HG02981 (cell line): ENCODE measurements at regions not wholly inside any gene's neighbourhood (a gene's known extent, or its start where the extent isn't known, plus 50 kb on each side); places are given as distances from the start of the nearest gene placed in this dataset.
"Not testable (repeated sequence)": the region's sequence is repeated elsewhere in the genome, so short reads cannot be mapped to it uniquely, and the experiment has no call there.

Experiments
- ATAC-seq: cut with Tn5 transposase; IDR thresholded peaks from one replicate; pipeline ENCODE4 v1.9.1; 2021; ENCODE audit warnings: mild to moderate bottlenecking, moderate library complexity; ENCODE audit not compliant: unreplicated experiment

- no peak for ATAC-seq
Measured at GRCh38 chr20:25848222-25848621, 151.6 kb upstream of the ZNF337 start.

GRCh38 chr20:25844640-25845039 lies 148.0 kb upstream of the ZNF337 start:
- not testable (repeated sequence) for ATAC-seq

- not testable (repeated sequence) for ATAC-seq
Measured at GRCh38 chr20:25813511-25813910, 116.9 kb upstream of the ZNF337 start.

GRCh38 chr20:25798174-25798993 lies 101.7 kb upstream of the ZNF337 start:
- ATAC-seq, result not testable (repeated sequence)

- ATAC-seq, result not testable (repeated sequence)
Measured at GRCh38 chr20:25797062-25797461, 100.4 kb upstream of the ZNF337 start.

- ATAC-seq, result not testable (repeated sequence)
Measured at GRCh38 chr20:25777241-25777640, 80.6 kb upstream of the ZNF337 start.

- not testable (repeated sequence) for ATAC-seq
Measured at GRCh38 chr20:25774711-25775110, 78.1 kb upstream of the ZNF337 start.

GRCh38 chr20:25774203-25774602 lies 77.5 kb upstream of the ZNF337 start:
- not testable (repeated sequence) for ATAC-seq

GRCh38 chr20:25772437-25772836 lies 75.8 kb upstream of the ZNF337 start:
- ATAC-seq, result not testable (repeated sequence)

GRCh38 chr20:25771818-25772217 lies 75.2 kb upstream of the ZNF337 start:
- ATAC-seq, result not testable (repeated sequence)

GRCh38 chr20:25761596-25761995 lies 64.9 kb upstream of the ZNF337 start:
- no peak for ATAC-seq

GRCh38 chr20:25761046-25761445 lies 64.4 kb upstream of the ZNF337 start:
- not testable (repeated sequence) for ATAC-seq

GRCh38 chr20:25750765-25751696 lies 54.4 kb upstream of the ZNF337 start:
- peak; percentile 88 for ATAC-seq

- no peak for ATAC-seq
Measured at GRCh38 chr20:25750220-25750764, 53.6 kb upstream of the ZNF337 start.

GRCh38 chr20:25749649-25750048 lies 53.0 kb upstream of the ZNF337 start:
- no peak for ATAC-seq
